Omental fat pad (tissue), 3 donors: ENCODE measurements at regions not wholly inside any gene's neighbourhood (a gene's known extent, or its start where the extent isn't known, plus 50 kb on each side); places are given as distances from the start of the nearest gene placed in this dataset. TPM values are rescaled to one million over a fixed set of nuclear protein-coding genes. Genes with fewer than 3 reads are reported as not detected.

ENCODE experiments used
- ATAC-seq: fragments of 150-250 bp; one replicate; pipeline ENCODE4 v1.9.1; 2016; ENCODE audit warnings: mild to moderate bottlenecking, moderate library complexity; ENCODE audit not compliant: low FRiP score
- DNase-seq: peaks from one replicate; pipeline ENCODE4 v3.0.0-alpha.2; 2019; ENCODE audit warnings: low spot score
- small RNA-seq: library from RNA; depleted of rRNA; stranded (forward); fragments of <200 nt; gene quantifications from one replicate; pipeline ENCODE3, GENCODE V24; 2016
- TF ChIP-seq, protein P1 (sequence below), 3 donors: fragments of 450-650 bp; IDR thresholded peaks; one replicate each; pipeline ENCODE4 v1.5.1; 2016 to 2017; ENCODE audit warnings: antibody characterized with exemption in 3 of 3, mild to moderate bottlenecking in 3 of 3, moderate library complexity in 2 of 3

DNA sequence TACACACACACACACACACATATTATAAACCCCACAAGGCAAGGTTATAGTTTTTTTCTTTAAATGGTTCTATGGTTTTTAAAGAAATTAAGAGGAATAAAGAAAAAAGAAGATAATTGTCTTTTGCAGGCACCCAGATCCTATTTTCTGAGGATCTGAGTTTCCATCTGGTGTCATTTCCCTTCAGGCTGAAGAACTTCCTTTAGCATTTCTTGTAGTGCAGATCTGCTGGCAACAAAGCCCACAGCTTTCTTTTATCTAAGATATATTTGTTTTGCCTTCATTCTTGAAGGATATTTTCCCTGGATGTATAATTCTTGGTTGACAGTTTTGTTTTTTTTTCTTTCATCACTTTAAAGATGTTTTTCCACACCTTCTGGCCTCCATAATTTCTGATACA is 57.6 kb upstream of the PMEPA1 start:
- TF ChIP-seq, protein P1, sequence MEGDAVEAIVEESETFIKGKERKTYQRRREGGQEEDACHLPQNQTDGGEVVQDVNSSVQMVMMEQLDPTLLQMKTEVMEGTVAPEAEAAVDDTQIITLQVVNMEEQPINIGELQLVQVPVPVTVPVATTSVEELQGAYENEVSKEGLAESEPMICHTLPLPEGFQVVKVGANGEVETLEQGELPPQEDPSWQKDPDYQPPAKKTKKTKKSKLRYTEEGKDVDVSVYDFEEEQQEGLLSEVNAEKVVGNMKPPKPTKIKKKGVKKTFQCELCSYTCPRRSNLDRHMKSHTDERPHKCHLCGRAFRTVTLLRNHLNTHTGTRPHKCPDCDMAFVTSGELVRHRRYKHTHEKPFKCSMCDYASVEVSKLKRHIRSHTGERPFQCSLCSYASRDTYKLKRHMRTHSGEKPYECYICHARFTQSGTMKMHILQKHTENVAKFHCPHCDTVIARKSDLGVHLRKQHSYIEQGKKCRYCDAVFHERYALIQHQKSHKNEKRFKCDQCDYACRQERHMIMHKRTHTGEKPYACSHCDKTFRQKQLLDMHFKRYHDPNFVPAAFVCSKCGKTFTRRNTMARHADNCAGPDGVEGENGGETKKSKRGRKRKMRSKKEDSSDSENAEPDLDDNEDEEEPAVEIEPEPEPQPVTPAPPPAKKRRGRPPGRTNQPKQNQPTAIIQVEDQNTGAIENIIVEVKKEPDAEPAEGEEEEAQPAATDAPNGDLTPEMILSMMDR (IDR thresholded peaks at IDR 0.05), result no peak
- DNase-seq (no peak), ATAC-seq (no peak)

DNA sequence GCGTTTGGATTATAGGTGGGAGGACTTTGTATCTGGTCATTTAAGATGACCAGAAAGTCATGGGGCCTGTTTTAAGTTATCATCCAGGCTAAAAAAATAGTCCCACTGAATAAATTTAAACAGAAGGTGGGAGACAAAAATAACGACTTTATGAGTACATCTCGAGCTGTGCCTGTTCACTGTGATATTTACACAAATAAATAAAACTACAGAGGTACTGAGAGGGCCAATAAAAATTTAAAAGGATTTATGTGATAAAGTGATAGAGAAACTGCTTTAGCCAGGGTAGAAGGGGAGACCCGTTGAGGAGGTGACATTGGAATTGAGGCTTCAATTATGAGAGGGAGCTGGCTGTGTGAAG is 53.4 kb upstream of the PMEPA1 start:
- ATAC-seq (no peak), DNase-seq (no peak)
- TF ChIP-seq, protein P1 (IDR thresholded peaks at IDR 0.05), result no peak

DNA sequence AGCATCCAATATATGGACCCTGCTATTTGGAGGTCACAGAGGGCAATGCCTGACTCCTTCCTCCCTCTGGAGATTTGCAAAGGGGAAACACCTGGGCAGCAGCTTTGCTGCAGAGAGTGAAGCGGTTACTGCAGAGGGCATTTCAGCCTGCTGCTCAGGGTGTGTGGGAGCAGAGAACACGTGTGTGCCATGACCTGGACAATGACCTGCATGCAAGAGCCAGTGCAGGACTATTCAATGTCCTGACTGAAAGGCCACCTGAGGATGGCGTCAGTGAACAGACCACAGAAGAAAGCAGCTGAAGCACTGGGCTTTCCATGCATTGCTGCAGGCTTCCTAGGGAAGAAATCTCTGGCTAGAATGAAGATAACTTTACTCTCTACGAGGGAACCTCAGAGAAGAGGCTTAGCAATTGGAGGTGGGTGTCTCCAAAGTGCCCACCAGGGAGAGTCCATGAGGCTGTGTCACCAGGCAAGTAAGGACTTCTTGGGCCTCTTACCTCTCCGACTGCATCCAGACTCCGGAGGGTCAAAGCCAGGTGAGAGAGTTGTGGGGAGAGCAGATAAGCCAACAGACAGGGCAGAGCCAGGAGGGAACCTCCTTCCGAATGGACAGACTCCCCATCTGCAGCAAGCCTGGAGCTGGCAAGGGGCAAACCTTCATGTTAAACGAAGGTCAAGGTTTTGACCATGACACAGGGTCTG is 52.9 kb upstream of the PMEPA1 start:
- TF ChIP-seq, protein P1 (IDR thresholded peaks at IDR 0.05), result no peak
- no peak for ATAC-seq
- DNase-seq, result no peak

DNA sequence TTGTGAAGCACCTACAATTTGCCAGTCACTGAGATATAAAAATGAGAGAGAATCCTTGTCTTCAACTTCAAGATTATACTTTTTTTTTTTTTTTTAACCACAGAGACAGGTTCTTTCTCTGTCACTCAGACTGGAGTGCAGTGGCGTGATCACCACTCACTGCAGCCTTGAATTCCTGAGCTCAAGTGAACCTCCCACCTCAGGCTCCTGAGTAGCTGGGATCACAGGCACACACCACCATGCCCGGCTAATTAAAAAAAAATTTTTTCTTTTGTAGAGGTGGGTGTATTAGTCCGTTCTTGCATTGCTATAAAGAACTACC is 51.6 kb upstream of the PMEPA1 start:
- ATAC-seq (no peak), DNase-seq (no peak)
- TF ChIP-seq, protein P1 (IDR thresholded peaks at IDR 0.05), result no peak

DNA sequence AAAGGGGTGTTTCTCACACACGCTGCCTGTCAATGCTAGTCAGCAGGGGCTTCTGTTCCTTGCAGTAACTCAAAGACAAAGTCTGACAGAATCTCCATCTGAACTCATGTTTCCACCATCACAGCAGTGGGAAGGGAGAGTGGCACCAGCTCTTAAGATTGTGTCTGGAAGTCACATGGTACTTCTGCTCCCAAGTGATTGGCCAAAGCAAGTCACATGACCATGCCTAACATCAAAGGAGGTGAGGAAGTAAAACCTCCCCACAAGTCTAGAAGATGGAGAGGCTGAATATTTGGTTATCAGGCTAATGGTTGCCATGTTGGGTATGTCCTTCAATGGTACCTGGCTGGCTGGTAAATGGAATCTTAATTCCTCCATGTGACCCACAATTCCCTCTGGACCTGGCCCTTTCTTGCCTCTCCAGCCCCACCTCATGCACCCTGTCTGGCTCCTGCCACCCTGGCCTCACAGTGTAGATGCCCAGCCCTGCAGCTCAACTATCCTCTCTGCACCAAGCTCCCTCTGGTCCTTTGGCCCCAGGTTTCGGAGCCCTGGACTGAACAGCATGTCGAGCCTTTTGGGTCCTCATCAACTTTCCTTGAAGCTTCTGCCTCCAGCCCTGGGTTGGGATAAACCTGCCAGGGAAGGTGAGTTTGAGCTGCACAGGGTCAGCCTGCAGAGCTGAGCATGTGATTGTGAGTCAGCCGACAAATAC is 51.0 kb upstream of the PMEPA1 start:
- TF ChIP-seq, protein P1 (IDR thresholded peaks at IDR 0.05), result no peak
- ATAC-seq (no peak), DNase-seq (no peak)

DNA sequence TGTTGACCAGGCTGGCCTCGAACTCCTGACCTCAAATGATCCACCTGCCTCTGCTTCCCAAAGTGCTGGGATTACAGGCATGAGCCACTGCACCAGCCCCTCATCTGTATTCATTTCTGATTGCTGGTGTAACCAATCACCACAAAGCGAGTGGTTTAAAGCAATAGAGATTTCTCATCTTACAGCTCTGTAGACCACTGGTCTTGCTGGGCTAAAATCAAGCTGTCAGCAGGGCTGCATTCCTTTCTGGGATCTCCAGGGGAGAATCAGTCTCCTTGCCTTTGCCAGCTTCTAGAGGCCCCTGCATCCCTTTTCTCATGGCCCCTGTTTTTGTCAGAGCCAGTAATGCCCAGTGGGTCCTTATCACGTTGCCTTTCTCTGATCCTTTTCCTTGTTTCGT is 49.9 kb upstream of the PMEPA1 start:
- TF ChIP-seq, protein P1 (IDR thresholded peaks at IDR 0.05), result no peak
- DNase-seq, result no peak

More for the DNA sequence above, 49.9 kb upstream of the PMEPA1 start:
- ATAC-seq, result no peak

Small RNA genes in the stretch of these regions (small RNA-seq; reads per million reads assigned to genes)
- gene MIR4532, result not detected
